ENCODE measurements at regions not wholly inside any gene's neighbourhood (a gene's known extent, or its start where the extent isn't known, plus 50 kb on each side); places are given as distances from the start of the nearest gene placed in this dataset.

DNA sequence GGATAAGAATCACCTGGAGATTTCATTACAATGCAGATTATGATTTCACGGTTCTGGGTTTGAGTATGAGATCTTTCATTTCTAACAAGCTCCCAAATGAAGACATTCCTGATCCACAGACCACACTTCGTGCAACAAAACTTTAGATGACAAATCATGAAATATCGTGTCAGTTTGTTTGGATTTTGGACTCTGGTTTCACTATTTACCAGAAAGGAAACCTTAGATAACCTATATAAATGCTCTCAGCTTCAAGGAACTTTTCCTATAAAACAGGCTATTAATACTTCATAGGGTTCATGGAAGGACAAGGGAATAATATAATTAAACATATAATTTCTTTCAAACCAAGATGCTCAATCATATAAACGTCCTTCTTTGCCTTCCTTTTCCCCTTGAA, 930.5 kb upstream of the SLC10A2 start:
- Histone ChIP-seq H3K27me3 (no peaks in the 10 kb centered on the region), H3K9me3 (no peaks in the 10 kb centered on the region), H3K36me3 (no peaks in the 10 kb centered on the region), H3K4me1 (no peaks in the 10 kb centered on the region), H3K4me3 (no peak overlapping the region), H3K27ac (no peak overlapping the region)
- intact Hi-C loops (cut with DNase I; ENCODE audit: low total_unique reads) = no loop called here
- no peak for TF ChIP-seq POLR2A (IDR thresholded peaks at IDR 0.05)
- TF ChIP-seq, protein P1, sequence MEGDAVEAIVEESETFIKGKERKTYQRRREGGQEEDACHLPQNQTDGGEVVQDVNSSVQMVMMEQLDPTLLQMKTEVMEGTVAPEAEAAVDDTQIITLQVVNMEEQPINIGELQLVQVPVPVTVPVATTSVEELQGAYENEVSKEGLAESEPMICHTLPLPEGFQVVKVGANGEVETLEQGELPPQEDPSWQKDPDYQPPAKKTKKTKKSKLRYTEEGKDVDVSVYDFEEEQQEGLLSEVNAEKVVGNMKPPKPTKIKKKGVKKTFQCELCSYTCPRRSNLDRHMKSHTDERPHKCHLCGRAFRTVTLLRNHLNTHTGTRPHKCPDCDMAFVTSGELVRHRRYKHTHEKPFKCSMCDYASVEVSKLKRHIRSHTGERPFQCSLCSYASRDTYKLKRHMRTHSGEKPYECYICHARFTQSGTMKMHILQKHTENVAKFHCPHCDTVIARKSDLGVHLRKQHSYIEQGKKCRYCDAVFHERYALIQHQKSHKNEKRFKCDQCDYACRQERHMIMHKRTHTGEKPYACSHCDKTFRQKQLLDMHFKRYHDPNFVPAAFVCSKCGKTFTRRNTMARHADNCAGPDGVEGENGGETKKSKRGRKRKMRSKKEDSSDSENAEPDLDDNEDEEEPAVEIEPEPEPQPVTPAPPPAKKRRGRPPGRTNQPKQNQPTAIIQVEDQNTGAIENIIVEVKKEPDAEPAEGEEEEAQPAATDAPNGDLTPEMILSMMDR (IDR thresholded peaks at IDR 0.05) = no peak
- no peak for DNase-seq (ENCODE audit: low spot score in 2 of 2)

DNA sequence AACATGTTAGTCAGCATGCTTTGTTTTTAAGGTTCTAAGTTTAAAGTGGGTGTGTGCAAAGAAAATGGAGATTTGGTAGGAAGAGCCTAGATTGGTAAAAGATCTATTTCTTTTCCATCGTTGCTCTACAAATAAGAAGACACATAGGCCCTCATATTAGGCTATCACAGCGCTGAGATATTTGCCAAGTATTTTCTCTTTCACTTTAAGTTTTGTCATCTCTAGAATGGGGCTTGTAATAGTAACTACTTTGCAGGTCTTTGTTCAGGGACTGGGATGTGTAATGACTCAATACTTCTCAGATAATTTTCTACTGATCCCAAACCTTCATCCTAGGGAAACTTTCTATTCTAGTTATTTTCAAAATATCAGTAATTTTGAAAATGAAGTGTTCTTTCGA, 917.7 kb upstream of the SLC10A2 start:
- Histone ChIP-seq H3K27me3 (no peaks in the 10 kb centered on the region), H3K27ac (no peak overlapping the region), H3K9me3 (no peaks in the 10 kb centered on the region), H3K36me3 (no peaks in the 10 kb centered on the region), H3K4me1 (no peaks in the 10 kb centered on the region), H3K4me3 (no peak overlapping the region)
- intact Hi-C loops (cut with DNase I; ENCODE audit: low total_unique reads) = no loop called here
- no peak for DNase-seq (ENCODE audit: low spot score in 2 of 2)
- TF ChIP-seq, protein P1 (IDR thresholded peaks at IDR 0.05) = no peak
- TF ChIP-seq POLR2A (IDR thresholded peaks at IDR 0.05) = no peak

DNA sequence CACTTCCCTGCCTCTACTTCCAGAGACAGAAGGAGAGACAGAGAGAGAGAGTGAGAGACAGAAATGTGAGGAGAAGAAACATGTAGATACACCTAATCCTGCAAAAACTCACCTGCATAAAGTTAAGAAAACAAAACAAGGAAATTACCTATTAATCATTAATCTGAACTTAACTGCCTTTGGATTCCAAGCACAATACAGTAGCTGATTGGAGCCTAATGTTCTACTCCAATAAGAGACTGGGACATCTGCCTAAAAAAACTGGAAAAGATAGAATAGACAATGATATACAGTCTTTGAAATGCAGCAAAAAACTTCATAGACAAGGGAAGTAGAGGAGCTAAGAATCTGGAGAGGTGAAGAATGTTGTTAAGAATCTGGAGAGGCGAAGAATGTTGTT, 910.2 kb upstream of the SLC10A2 start:
- no peaks in the 10 kb centered on the region for H3K36me3 ChIP-seq
- H3K9me3 ChIP-seq = no peaks in the 10 kb centered on the region
- intact Hi-C loops (cut with DNase I; ENCODE audit: low total_unique reads) = no loop called here
- no peaks in the 10 kb centered on the region for H3K27me3 ChIP-seq
- H3K27ac ChIP-seq = no peak overlapping the region
- no peak overlapping the region for H3K4me3 ChIP-seq
- DNase-seq (ENCODE audit: low spot score in 2 of 2) = no peak
- H3K4me1 ChIP-seq = no peaks in the 10 kb centered on the region
- TF ChIP-seq POLR2AphosphoS5 (IDR thresholded peaks at IDR 0.05) = no peak
- TF ChIP-seq POLR2A (IDR thresholded peaks at IDR 0.05) = no peak
- TF ChIP-seq, protein P1 (IDR thresholded peaks at IDR 0.05) = no peak

DNA sequence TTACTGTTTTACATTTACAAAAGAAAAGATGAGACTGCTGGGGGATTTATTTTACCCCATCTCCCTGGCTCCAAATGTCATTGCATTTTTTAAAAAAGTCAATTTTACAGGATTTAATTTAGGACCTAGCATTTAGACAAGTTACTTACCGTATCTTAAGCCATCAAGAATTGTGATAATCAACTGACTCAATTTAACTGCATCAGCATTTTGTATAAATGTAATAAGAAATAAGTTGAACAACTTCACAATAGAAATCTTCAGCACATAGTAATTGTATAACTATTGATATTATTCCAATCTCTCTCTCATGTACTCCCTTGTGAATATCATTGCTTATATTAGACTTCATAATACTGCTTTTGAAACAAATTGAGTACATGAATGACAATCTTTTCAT, 907.5 kb upstream of the SLC10A2 start:
- H3K27ac ChIP-seq = no peak overlapping the region
- H3K4me3 ChIP-seq = no peak overlapping the region
- no peaks in the 10 kb centered on the region for H3K27me3 ChIP-seq
- intact Hi-C loops (cut with DNase I; ENCODE audit: low total_unique reads) = no loop called here
- no peaks in the 10 kb centered on the region for H3K9me3 ChIP-seq
- TF ChIP-seq POLR2A (IDR thresholded peaks at IDR 0.05) (no peak), POLR2AphosphoS5 (IDR thresholded peaks at IDR 0.05) (no peak)
- H3K36me3 ChIP-seq = no peaks in the 10 kb centered on the region
- no peaks in the 10 kb centered on the region for H3K4me1 ChIP-seq
- DNase-seq (ENCODE audit: low spot score in 2 of 2) = no peak

DNA sequence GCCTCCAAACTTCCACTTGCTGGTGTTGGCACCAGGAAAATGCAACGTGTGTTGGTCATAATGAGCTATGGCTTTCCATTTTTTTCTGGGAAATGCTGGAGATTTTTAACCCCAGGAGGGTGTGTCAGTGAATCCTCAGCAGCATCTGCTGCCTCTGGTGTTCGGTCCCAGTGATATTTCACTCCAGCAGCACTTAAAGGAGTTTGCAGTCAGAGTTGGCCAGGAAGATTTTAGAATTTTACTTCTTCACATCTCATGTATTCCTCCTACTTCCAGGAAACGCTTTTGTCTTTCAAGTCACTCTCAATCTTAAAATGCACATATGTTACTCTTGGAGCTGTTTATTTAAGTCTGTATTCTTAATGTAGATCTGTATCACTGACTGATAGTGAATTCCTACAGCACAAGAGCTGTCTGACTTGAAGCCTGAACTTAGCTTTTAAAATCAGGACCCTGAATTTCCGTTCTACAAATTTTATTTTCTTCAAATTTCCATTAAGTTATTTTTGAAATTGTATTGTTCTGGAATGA, 903.4 kb upstream of the SLC10A2 start:
- Histone ChIP-seq H3K4me1 (no peaks in the 10 kb centered on the region), H3K4me3 (no peak overlapping the region), H3K27me3 (no peaks in the 10 kb centered on the region), H3K36me3 (no peaks in the 10 kb centered on the region), H3K9me3 (no peaks in the 10 kb centered on the region), H3K27ac (no peak overlapping the region)
- intact Hi-C loops (cut with DNase I; ENCODE audit: low total_unique reads) = no loop called here
- no peak for DNase-seq (ENCODE audit: low spot score in 2 of 2)
- TF ChIP-seq POLR2AphosphoS5 (IDR thresholded peaks at IDR 0.05) = no peak
- TF ChIP-seq, protein P1 (IDR thresholded peaks at IDR 0.05) = no peak
- TF ChIP-seq POLR2A (IDR thresholded peaks at IDR 0.05) = no peak

Data from breast epithelium (tissue), 4 donors.